Head of caudate nucleus (tissue), 42 donors: ENCODE measurements at regions not wholly inside any gene's neighbourhood (a gene's known extent, or its start where the extent isn't known, plus 50 kb on each side); places are given as distances from the start of the nearest gene placed in this dataset.
A peak's percentile ranks its signal among the peaks of the same experiment; 100 is the strongest.

Experiments
- DNase-seq, 42 donors: peaks; one replicate each; pipeline versions ENCODE4 v3.0.0 to v3.0.0-alpha.2; 2020 to 2021; ENCODE audit warnings: mixed read lengths in 7 of 42
- intact Hi-C: fragments of 100-400 bp; cut with DNase I; formaldehyde crosslinking; loops from one replicate; pipeline ENCODE4 v1.15.0; 2022

- DNase-seq = no peak
- intact Hi-C loops = no loop called here
These were observed 251.0 kb downstream of the UQCRFS1 start for GRCh38 chr19:28961772-28962500.

- intact Hi-C loops = no loop called here
- no peak for DNase-seq
These were observed 251.8 kb downstream of the UQCRFS1 start for GRCh38 chr19:28960986-28961705.

DNA sequence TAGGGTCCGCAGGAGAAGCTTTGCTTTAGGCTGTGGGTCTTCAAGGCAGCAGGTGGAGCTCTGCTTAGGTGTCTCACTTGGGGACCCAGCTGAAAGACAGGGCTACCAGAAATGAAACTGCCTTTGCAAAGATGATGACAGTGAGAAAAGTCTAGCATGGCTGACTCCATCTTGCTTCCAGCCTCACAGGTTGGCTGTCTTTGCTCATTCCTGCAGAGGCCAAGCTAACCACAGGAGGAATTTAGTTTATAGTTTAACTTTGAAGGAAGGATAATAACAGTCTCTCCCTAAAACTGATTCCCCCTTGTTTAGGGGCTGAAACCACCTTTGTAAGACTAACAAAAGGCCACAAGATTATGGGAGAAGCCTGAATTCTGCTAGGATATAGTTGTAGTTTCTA lies 252.4 kb downstream of the UQCRFS1 start:
- no peak for DNase-seq
- intact Hi-C loops = no loop called here

- intact Hi-C loops = no loop called here
- DNase-seq = no peak
These were observed 256.0 kb downstream of the UQCRFS1 start for GRCh38 chr19:28956961-28957360.

GRCh38 chr19:28956421-28956820 lies 256.5 kb downstream of the UQCRFS1 start:
- intact Hi-C loops = no loop called here
- DNase-seq = no peak

GRCh38 chr19:28949535-28949934 lies 263.4 kb downstream of the UQCRFS1 start:
- intact Hi-C loops = no loop called here
- no peak for DNase-seq

GRCh38 chr19:28949027-28949426 lies 263.9 kb downstream of the UQCRFS1 start:
- no peak for DNase-seq
- intact Hi-C loops = no loop called here

DNA sequence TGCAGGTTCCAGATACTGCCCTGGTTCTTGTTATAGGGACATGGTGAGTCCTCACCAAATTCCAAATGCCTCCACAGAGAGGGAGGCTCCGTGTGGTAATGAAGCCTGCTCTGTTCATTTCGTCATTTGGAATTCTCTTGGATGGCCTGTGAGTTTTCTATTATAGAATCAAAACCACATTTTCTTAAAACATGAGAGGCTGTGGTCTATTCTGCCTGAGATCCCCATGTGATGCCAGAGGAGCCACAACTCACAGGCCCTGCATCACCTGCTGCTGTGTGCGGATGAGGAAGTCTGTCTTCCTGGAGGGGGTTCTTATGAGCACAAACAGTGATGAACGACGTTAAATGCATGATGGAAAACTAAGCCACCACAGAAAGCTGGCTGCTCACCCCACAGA lies 264.4 kb downstream of the UQCRFS1 start:
- intact Hi-C loops = no loop called here

GRCh38 chr19:28948026-28948425 lies 264.9 kb downstream of the UQCRFS1 start:
- DNase-seq = no peak
- intact Hi-C loops = no loop called here

More for the DNA sequence above, 264.4 kb downstream of the UQCRFS1 start:
- no peak for DNase-seq

GRCh38 chr19:28943651-28944050 lies 269.3 kb downstream of the UQCRFS1 start:
- intact Hi-C loops = no loop called here
- DNase-seq = peak in 1 of 42 donors; percentile 13

- intact Hi-C loops = no loop called here
- DNase-seq = no peak
These were observed 271.1 kb downstream of the UQCRFS1 start for GRCh38 chr19:28941833-28942232.

DNA sequence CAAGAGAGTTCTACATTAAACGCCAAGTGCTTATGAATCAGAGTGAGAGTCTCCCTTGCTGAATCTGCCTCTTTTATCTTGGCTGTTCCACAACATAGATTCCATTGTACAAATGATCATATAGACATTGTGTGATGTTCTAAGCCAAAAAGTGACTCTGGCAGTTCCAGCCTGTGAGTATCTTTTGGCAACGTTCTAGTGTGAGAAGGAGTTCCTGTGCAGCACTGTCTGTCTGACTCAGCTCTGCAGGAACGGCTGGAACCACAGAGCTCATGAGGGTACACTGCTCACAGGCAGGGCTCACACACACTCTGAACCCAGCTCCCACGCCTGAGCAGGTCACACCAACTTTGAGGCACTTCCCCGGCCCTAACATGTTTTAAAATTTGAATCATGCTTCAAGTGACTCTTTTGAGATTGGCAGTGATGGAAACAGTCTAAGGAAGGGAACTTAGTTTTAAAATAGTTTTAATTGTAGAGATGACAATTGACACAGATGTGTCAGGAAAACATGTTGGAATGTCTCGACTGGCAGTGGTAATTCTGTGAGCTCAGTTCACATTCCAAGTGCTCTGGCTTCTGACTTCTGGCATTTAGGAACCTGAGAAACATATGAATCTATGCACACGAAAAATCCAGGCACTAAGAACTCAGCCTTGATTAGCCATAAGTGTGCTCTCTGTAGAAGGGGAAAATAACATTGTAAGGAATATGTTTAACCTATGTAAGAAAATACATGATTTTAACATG lies 272.0 kb downstream of the UQCRFS1 start:
- DNase-seq = peak in 2 of 42 donors; percentile 11 to 34

GRCh38 chr19:28939236-28939635 lies 273.7 kb downstream of the UQCRFS1 start:
- intact Hi-C loops = no loop called here
- peak in 1 of 42 donors; percentile 13 for DNase-seq

More for the DNA sequence above, 272.0 kb downstream of the UQCRFS1 start:
- intact Hi-C loops = no loop called here

GRCh38 chr19:28936001-28936400 lies 276.9 kb downstream of the UQCRFS1 start:
- intact Hi-C loops = no loop called here
- no peak for DNase-seq

- intact Hi-C loops = no loop called here
- DNase-seq = no peak
These were observed 278.3 kb downstream of the UQCRFS1 start for GRCh38 chr19:28934631-28935030.

- intact Hi-C loops = no loop called here
- no peak for DNase-seq
These were observed 279.9 kb downstream of the UQCRFS1 start for GRCh38 chr19:28933039-28933438.

- no peak for DNase-seq
- intact Hi-C loops = no loop called here
These were observed 280.5 kb downstream of the UQCRFS1 start for GRCh38 chr19:28932446-28932845.

DNA sequence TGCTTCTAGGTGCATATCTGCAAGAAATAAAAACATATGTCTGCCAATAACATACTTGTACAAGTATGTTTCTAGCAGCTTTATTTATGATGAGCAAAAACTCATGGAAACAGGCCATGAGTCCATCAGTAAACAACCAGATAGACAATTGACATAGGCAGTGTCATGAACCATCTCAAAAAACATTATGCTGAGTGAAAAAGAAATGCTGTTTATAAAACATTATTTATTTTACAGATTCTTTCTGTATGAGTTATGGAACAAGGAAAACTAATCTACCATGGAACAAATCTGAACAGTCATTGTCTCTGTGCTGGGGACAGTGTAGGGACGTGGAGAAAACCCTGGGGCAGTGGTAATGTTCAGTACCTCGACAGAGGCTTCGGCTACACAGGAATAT lies 283.9 kb downstream of the UQCRFS1 start:
- no peak for DNase-seq
- intact Hi-C loops = no loop called here

- no peak for DNase-seq
- intact Hi-C loops = no loop called here
These were observed 285.5 kb downstream of the UQCRFS1 start for GRCh38 chr19:28927456-28927855.
